T-helper 1 cell treated with Interleukin-12 subunit alpha and Interleukin-12 subunit beta and Interleukin-4 antibody, amounts not matched to agents 30 ng/mL and 1 ng/mL, for 36 hours (primary cell): ENCODE measurements at regions not wholly inside any gene's neighbourhood (a gene's known extent, or its start where the extent isn't known, plus 50 kb on each side); places are given as distances from the start of the nearest gene placed in this dataset.
"Not testable (repeated sequence)": the region's sequence is repeated elsewhere in the genome, so short reads cannot be mapped to it uniquely, and the experiment has no call there.

Source experiments
- intact Hi-C: fragments of 100-400 bp; cut with micrococcal nuclease; formaldehyde crosslinking; loops from one replicate; pipeline ENCODE4 v1.15.1; 2024

- intact Hi-C loops = no loop called here
Observed at GRCh38 chr1:101526813-101527212, 290.0 kb downstream of the S1PR1 start.

GRCh38 chr1:101532377-101532776, 295.6 kb downstream of the S1PR1 start:
- intact Hi-C loops = no loop called here

GRCh38 chr1:101540161-101540560, 303.3 kb downstream of the S1PR1 start:
- intact Hi-C loops = no loop called here

GRCh38 chr1:101546885-101547284, 310.1 kb downstream of the S1PR1 start:
- intact Hi-C loops = no loop called here

GRCh38 chr1:101547357-101547756, 310.5 kb downstream of the S1PR1 start:
- intact Hi-C loops = no loop called here

- intact Hi-C loops = no loop called here
Observed at GRCh38 chr1:101548376-101548775, 311.6 kb downstream of the S1PR1 start.

- intact Hi-C loops = no loop called here
Observed at GRCh38 chr1:101550581-101550980, 313.8 kb downstream of the S1PR1 start.

GRCh38 chr1:101566883-101567538, 330.2 kb downstream of the S1PR1 start:
- intact Hi-C loops = loop anchor here (1.0 to 5.0 kb wide), 3 partner anchors 47 to 275 kb away; no protein-coding TSS in a partner anchor

- intact Hi-C loops = loop anchor here (1.0 to 5.0 kb wide), 3 partner anchors 47 to 275 kb away; no protein-coding TSS in a partner anchor
Observed at GRCh38 chr1:101567582-101568189, 330.9 kb downstream of the S1PR1 start.

GRCh38 chr1:101587741-101588140, 350.9 kb downstream of the S1PR1 start:
- intact Hi-C loops = no loop called here

GRCh38 chr1:101588677-101589076, 351.9 kb downstream of the S1PR1 start:
- intact Hi-C loops = no loop called here

GRCh38 chr1:101592845-101593244, 356.0 kb downstream of the S1PR1 start:
- intact Hi-C loops = no loop called here

GRCh38 chr1:101595881-101596374, 359.1 kb downstream of the S1PR1 start:
- intact Hi-C loops = no loop called here

GRCh38 chr1:101600615-101601014, 363.8 kb downstream of the S1PR1 start:
- intact Hi-C loops = not testable (repeated sequence)

- intact Hi-C loops = no loop called here
Observed at GRCh38 chr1:101603726-101604125, 366.9 kb downstream of the S1PR1 start.

- intact Hi-C loops = no loop called here
Observed at GRCh38 chr1:101605878-101606277, 369.1 kb downstream of the S1PR1 start.

GRCh38 chr1:101613546-101613945, 376.7 kb downstream of the S1PR1 start:
- intact Hi-C loops = no loop called here

GRCh38 chr1:101618900-101619299, 377.8 kb downstream of the OLFM3 start:
- intact Hi-C loops = no loop called here

- intact Hi-C loops = no loop called here
Observed at GRCh38 chr1:101632548-101633272, 364.0 kb downstream of the OLFM3 start.

GRCh38 chr1:101645810-101646209, 350.9 kb downstream of the OLFM3 start:
- intact Hi-C loops = no loop called here

GRCh38 chr1:101652484-101652883, 344.2 kb downstream of the OLFM3 start:
- intact Hi-C loops = no loop called here

- intact Hi-C loops = no loop called here
Observed at GRCh38 chr1:101653482-101653946, 343.2 kb downstream of the OLFM3 start.
